Stimulated activated CD4-positive, alpha-beta T cell treated with anti-CD3 and anti-CD28 coated beads, Interleukin-4, amount 100 ng/mL, for 1 hour (primary cell): ENCODE measurements at regions not wholly inside any gene's neighbourhood (a gene's known extent, or its start where the extent isn't known, plus 50 kb on each side); places are given as distances from the start of the nearest gene placed in this dataset.

Source experiments
- DNase-seq: peaks from one replicate; pipeline ENCODE4 v3.0.0-alpha.2; 2020

DNA sequence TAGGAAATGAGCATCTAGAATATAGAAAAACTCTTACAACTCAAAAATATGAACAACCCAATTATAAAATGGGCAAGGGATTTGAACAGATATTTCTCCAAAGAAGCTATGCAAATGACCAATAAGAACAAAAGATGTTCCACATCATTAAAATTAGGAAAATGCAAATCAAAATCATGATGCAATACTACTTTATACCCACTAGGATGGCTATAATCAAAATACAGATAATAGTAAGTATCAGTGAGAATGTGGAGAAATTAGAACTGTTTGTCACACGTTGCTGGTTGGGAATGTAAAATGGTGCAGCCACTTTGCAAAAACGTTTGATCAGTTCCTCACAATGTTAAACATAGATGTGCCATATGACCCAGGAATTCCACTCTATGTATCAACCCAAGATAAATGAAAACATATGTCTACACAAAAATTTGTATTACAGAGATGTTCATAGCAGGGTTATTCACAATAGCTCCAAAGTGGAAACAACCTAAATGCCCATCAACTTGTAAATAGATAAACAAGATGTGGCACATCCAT, 558.4 kb downstream of the SLC4A3 start:
- DNase-seq, result no peak

DNA sequence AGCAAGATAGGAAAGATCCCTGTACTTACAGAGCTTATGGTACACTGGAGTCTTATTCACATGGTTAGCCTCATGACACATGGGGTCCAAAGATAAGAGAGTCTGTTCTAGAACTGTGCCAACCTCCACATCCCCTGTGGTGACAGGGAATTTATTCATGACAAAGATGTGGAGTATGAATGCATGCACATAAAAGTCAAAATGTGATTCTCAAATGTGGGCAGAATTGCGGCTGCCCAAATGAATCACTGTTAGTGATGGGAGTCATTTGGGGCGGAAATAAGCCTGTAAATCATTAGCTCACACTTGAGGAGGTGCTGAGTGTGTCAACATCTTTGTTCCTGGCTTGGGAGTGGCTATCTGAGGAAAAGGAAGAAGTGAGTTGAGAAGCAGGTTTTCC, 560.6 kb downstream of the SLC4A3 start:
- DNase-seq, result no peak

DNA sequence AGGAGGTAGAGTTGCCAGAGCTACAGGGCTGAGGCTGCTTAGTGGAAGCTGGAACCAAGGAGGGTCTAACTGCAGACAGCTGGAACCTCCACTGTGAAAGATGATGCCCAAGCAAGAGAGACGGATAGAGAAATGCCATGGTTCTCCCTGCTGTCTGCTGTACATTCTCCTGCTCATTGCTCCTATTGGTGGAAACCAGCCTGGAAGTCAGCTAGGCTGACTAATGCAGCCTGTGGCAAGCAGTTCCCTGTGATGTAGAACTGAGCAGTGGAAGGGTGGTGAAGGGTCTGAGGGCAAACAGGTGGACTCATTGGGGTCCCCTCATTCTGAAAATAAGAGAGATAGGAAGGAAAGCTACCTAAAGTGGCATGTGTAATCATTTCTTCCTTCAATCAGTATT, 563.6 kb downstream of the SLC4A3 start:
- DNase-seq, result no peak

DNA sequence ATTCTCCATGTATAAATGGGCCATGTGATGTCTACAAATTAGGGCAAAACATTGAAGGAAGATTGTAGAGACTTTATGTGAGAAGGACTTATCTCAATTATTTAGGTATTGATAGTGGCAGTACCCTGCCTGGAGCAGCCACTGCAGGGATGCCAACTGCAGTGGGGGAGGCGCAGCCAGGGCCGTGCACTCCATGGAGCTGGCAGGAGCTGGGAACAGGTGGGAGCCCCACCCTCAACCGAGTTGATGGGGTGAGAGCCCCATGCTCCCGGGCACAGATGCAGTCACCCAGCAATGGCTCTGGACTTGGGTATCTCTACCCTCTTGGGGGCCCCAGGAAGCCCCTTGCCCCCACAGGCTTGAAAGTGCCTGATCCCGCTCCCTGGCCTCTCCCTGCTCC, 564.3 kb downstream of the SLC4A3 start:
- DNase-seq, result no peak

GRCh38 chr2:220192994-220193753, 565.7 kb downstream of the SLC4A3 start:
- DNase-seq, result no peak

- no peak for DNase-seq
Observed at GRCh38 chr2:220194630-220195584, 567.5 kb downstream of the SLC4A3 start.

GRCh38 chr2:220198896-220199295, 571.5 kb downstream of the SLC4A3 start:
- no peak for DNase-seq

GRCh38 chr2:220202066-220202465, 574.6 kb downstream of the SLC4A3 start:
- DNase-seq, result no peak

- DNase-seq, result no peak
Observed at GRCh38 chr2:220209093-220209492, 581.7 kb downstream of the SLC4A3 start.

DNA sequence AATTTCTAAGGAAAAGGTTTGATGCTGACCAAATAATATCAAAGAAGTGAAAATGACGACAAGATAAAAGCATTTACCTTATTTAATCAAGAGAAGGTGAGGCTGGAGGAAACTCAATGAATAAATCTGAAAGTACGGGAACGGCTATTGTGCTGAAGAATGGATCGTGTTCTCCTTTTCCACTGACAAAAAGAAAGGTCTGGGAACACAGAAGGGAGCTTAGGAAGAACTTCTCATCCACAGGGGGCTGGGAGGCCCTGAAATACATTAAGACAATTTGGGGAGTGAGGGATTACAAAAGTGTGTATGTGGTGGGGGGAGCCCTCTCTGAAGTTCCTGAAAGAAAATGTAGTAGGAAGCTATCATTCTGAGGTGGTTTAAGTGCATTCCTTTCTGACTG, 582.3 kb downstream of the SLC4A3 start:
- DNase-seq, result no peak

DNA sequence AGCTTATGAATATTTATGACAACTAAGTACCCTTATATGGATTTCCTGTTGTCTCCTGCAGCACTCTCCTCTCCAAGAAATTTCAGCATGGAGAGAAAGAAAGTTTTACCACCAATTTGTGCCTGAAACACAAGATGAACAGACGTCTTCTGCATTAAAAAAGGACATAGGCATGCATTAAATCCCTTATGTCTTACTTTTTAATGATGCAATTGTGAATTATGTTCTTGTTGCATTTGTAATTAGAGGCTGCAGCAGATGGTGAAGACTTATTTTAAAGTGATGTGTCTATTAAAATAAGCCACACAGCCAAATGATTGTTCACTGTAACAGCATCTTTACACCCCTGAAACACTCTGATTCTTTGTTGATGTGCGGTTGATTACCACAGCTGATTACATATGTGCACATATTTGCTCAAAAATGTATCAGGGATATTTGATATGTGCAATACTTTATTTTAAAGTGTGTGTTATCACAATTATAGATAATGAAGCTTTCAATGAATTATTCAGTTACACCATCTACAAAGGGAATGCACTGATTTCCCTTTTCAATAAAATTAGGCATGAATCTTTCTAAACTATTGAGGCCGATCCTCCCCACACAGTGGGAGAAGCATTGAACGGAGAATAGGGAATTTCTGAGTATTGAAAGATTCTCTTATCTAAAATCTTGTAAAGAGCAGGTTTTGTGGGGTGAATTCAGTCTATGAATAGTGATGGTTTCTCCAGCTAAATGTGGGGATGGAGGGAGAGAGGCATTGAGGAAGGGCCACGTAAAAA, 585.1 kb downstream of the SLC4A3 start:
- no peak for DNase-seq

DNA sequence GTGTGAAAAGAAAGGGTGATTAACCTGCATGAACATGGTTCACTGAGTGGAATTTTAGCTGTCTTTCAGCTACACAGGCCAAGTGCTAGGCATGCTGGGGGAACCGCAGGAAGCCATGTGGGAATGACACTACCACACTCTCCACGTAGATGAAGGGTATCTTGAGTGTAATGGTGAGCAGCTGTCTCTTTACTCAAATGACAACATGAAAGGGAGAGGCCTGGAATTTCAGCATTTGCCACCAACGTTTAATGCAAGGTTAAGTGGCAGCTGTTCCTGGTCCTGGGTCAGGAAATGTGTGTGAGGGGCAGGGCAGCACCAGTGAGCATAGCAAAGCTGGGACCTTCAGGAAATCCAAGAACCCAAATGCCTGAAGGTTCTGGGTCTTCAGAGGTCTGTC, 588.4 kb downstream of the SLC4A3 start:
- no peak for DNase-seq

DNA sequence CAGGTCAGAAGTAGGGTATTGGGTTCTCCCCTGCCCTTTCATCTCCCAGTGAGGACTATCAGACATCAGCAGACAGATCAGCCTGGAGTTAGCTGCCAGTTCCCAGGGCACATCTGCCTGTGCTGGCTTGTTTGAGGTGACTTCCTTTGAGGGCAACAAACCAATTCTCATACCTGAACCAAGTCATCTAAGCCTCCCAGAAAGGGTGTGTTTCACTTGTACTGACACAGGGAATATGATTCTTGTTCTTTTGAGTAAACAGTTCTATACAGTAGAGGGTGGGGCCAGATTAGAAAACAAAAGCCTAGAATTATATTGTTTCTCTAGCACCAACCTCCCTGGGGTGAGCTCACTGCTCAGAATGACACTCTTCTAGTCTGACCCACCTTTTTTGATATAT, 591.9 kb downstream of the SLC4A3 start:
- no peak for DNase-seq

DNA sequence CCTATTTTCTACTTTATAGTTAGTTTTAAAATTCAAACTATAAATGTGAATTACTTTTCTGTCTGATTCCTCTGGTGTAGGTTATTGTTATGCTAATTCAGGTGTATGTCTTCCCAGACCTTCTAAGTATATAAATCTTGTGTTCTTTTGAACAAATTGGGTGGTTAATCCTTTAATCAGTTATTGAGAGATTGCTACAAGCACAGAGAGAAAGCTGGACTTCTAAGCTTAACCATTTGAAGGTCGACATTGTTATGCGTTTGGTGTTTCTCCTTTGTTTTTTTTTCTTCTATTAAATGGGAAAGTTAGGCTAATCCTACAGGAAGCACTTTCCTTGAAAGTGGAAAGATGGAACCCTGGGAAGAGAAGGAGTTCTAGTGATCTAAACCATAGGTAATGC, 592.6 kb downstream of the SLC4A3 start:
- no peak for DNase-seq

DNA sequence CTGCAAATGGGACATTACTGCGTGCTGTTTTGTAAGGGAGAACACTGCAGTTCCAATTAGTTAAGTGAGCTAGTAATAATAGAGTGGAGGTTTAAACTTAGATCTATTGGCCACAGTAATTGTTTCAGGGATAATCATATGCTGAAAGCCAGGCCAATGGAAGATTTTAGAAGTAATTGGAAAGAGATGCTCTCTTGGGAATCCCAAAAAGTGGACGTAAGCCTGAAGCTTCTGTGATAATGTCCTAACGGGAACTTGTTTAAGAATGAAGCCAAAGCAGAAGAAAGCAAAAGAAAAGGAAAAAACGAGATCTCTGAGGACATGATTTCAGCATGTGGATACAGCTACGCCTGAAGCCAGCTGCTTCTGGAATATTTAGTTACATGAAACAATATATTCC, 594.6 kb downstream of the SLC4A3 start:
- DNase-seq, result no peak

GRCh38 chr2:220224691-220225543, 597.5 kb downstream of the SLC4A3 start:
- DNase-seq, result no peak

DNA sequence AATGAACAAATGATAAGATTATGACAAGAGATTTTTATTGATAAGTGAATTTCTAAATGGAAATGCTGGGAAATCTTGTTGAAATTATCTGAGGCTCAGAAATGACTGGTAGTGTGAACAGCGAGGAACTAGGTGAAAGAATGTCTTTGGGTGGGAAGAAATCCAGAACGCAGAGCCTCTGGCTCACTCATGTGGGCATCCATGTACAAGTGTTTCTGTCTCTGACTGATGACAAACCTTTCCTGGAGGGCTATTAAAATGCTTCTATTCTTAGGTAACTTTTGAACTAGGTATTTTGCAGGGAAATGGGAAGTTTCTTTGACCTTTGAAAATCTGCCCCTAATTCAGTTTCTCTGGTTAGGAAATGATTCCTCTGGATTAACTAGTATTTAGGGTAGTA, 598.6 kb downstream of the SLC4A3 start:
- no peak for DNase-seq

DNA sequence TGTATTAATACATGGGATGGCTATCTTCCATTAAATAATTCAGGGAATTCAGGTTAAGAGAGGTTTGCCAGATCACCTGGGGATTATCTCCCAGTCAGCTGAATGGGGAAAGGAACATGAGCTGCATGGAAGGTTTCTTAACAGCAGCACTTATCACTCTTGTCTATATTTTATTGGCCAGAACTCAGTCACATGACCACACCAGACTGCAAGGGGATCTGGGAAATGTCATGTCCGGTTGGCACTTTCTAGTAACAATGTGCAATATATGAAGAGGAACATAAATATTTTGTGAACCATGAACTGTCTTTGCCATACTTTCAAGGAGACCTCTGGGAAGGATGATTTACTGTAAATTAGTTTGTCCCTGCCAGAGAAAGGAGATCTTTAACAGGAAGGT, 599.1 kb downstream of the SLC4A3 start:
- DNase-seq, result no peak

- no peak for DNase-seq
Observed at GRCh38 chr2:220227266-220227920, 600.0 kb downstream of the SLC4A3 start.

GRCh38 chr2:220228310-220229006, 601.0 kb downstream of the SLC4A3 start:
- no peak for DNase-seq

DNA sequence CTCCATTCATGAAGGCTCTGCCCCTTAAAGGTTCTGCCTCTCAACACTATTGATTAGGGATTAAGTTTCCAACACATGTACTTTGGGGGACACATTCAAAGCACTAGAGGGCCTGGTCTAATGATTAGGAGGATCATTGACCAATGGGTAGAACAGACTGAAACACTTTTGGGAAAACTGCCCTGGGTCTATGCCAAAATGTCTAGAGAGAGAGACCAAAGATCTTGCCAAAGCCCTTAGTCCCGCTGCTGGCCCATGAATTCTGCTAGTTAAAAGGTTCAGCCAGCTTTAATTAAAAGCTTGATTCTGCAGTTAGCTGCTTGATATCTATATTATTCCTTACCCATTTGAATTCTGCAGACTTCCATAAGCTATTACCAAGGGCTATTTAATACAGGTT, 613.2 kb downstream of the SLC4A3 start:
- DNase-seq, result no peak
